Astrocyte (in vitro differentiated cells and primary cell): ENCODE measurements at regions not wholly inside any gene's neighbourhood (a gene's known extent, or its start where the extent isn't known, plus 50 kb on each side); places are given as distances from the start of the nearest gene placed in this dataset.

ENCODE experiments used
- CTCF ChIP-seq: IDR thresholded peaks from 2 replicates; pipeline ENCODE4 v1.5.1; 2011; ENCODE audit warnings: low read depth, mild to moderate bottlenecking, inconsistent platforms, low read length, moderate library complexity; ENCODE audit not compliant: insufficient read depth
- EZH2 ChIP-seq: IDR thresholded peaks from 2 replicates; pipeline ENCODE4 v1.6.1; 2012; ENCODE audit warnings: mild to moderate bottlenecking, low read length, inconsistent platforms; ENCODE audit not compliant: insufficient read depth

GRCh38 chr12:59100585-59100984 is 180.3 kb upstream of the LRIG3 start:
- no peak for TF ChIP-seq CTCF
- no peak for TF ChIP-seq EZH2
